ENCODE measurements at regions not wholly inside any gene's neighbourhood (a gene's known extent, or its start where the extent isn't known, plus 50 kb on each side); places are given as distances from the start of the nearest gene placed in this dataset.
A peak's percentile ranks its signal among the peaks of the same experiment; 100 is the strongest.

- no peak overlapping the region for H3K9ac ChIP-seq (replicated peaks in 1 of 4; ENCODE audit: extremely low read depth in 1 of 4, low read depth in 3 of 4, low read length in 3 of 4)
- H3K79me2 ChIP-seq (ENCODE audit: control insufficient read depth in 1 of 2, insufficient read depth in 2 of 2, low read length in 2 of 2): no peaks in the 10 kb centered on the region
- no peak overlapping the region for H2AFZ ChIP-seq (ENCODE audit: low read length)
- H4K8ac ChIP-seq (ENCODE audit: extremely low read depth, insufficient read depth, low read length): no peak overlapping the region
- H3K23me2 ChIP-seq (ENCODE audit: low read depth, low read length): no peaks in the 10 kb centered on the region
- no peaks in the 10 kb centered on the region for H3K27me3 ChIP-seq (replicated peaks in 1 of 4; ENCODE audit: control insufficient read depth in 3 of 4, extremely low read depth in 1 of 4, insufficient read depth in 3 of 4, low read length in 3 of 4)
- no peak overlapping the region for H2BK12ac ChIP-seq (ENCODE audit: low read depth, low read length)
- no peak overlapping the region for H3K4me3 ChIP-seq (ENCODE audit: extremely low read depth in 1 of 4, insufficient read depth in 2 of 4, low read depth in 3 of 4, low read length in 4 of 4)
- no peak overlapping the region for H2BK20ac ChIP-seq (ENCODE audit: low read length)
- no peaks in the 10 kb centered on the region for H3K36me3 ChIP-seq (ENCODE audit: control insufficient read depth in 2 of 4, insufficient read depth in 4 of 4, low read length in 3 of 4)
- H3K23ac ChIP-seq (ENCODE audit: insufficient read length): no peak overlapping the region
- no peaks in the 10 kb centered on the region for H3K79me1 ChIP-seq (ENCODE audit: low read depth, low read length)
- H3K9me3 ChIP-seq (ENCODE audit: insufficient read depth in 2 of 2, low read depth in 1 of 2, low read length in 1 of 2): no peaks in the 10 kb centered on the region
- no peak overlapping the region for H2BK120ac ChIP-seq (replicated peaks; ENCODE audit: low read depth, low read length)
- no peak overlapping the region for H4K91ac ChIP-seq (replicated peaks; ENCODE audit: insufficient read length, low read length)
- no peak overlapping the region for H3K18ac ChIP-seq (ENCODE audit: extremely low read depth, low read length)
- no peak overlapping the region for H3K27ac ChIP-seq (ENCODE audit: low read depth, low read length)
- no peak overlapping the region for H4K5ac ChIP-seq (ENCODE audit: insufficient read length, low read depth, low read length)
- H2AK5ac ChIP-seq (ENCODE audit: low read depth, low read length): no peak overlapping the region
- DNase-seq (ENCODE audit: low read depth in 1 of 2, low spot score in 2 of 2) (peak in 1 of 2 experiments; percentile 37), FAIRE-seq (no peak)
- POLR2A ChIA-PET (ENCODE audit: partially characterized antibody): no interaction called here
- H3K56ac ChIP-seq (replicated peaks; ENCODE audit: insufficient read length, low read depth, low read length): no peak overlapping the region
- no peak overlapping the region for H3K4ac ChIP-seq (replicated peaks; ENCODE audit: insufficient read length, low read depth, low read length)
- H3K4me1 ChIP-seq (replicated peaks in 1 of 4; ENCODE audit: control insufficient read depth in 3 of 4, insufficient read depth in 4 of 4, low read length in 3 of 4): no peaks in the 10 kb centered on the region
- CTCF ChIA-PET (ENCODE audit: partially characterized antibody): interaction anchor here (0.8 to 4.4 kb wide), 3 partner anchors 15 to 268 kb away, joined by 3 to 26 read pairs (median 3); no protein-coding TSS in a partner anchor
- H4K20me1 ChIP-seq (replicated peaks in 1 of 2; ENCODE audit: control insufficient read depth in 1 of 2, insufficient read depth in 2 of 2, low read length in 2 of 2): no peaks in the 10 kb centered on the region
- TF ChIP-seq CHD1 (IDR thresholded peaks at IDR 0.05; ENCODE audit: low read depth, low read length) (no peak), EP300 (IDR thresholded peaks at IDR 0.05; ENCODE audit: borderline replicate concordance in 1 of 2, low read depth in 2 of 2, low read length in 2 of 2) (no peak), POU5F1 (IDR thresholded peaks at IDR 0.05; ENCODE audit: low read depth, low read length) (no peak), KDM5A (IDR thresholded peaks at IDR 0.05; ENCODE audit: low read length) (no peak), CEBPB (IDR thresholded peaks at IDR 0.05; ENCODE audit: low read depth, low read length) (no peak), NANOG (IDR thresholded peaks at IDR 0.05; ENCODE audit: insufficient read depth, low read depth, low read length, poor library complexity, severe bottlenecking) (no peak), CREB1 (IDR thresholded peaks at IDR 0.05) (no peak), POLR2AphosphoS5 (IDR thresholded peaks at IDR 0.05; ENCODE audit: low read depth, low read length) (no peak), POLR2A (IDR thresholded peaks at IDR 0.05; ENCODE audit: control extremely low read depth in 1 of 2, low read depth in 2 of 2, low read length in 2 of 2) (no peak), SIN3A (conservative IDR thresholded peaks at IDR 0.05 in 1 of 2, IDR thresholded peaks at IDR 0.05 in 1 of 2; ENCODE audit: low read depth in 1 of 2, low read length in 2 of 2) (no peak), CBX8 (IDR thresholded peaks at IDR 0.05; ENCODE audit: borderline replicate concordance, low read depth, low read length) (no peak)
- H3K14ac ChIP-seq (ENCODE audit: insufficient read length): no peak overlapping the region
- no peak overlapping the region for H3K4me2 ChIP-seq (ENCODE audit: insufficient read depth in 1 of 2, low read depth in 2 of 2, low read length in 2 of 2)
- H2BK5ac ChIP-seq (ENCODE audit: low read depth, low read length): no peak overlapping the region
- WGBS, 2 experiments (ENCODE audit: extremely low coverage in 1 of 2, insufficient coverage in 1 of 2, insufficient read length in 1 of 2, insufficient replicate concordance in 2 of 2, low coverage in 1 of 2, low lambda C conversion rate in 2 of 2, missing lambda C conversion rate in 1 of 2): 95% methylated on average over 7 of the region's 8 CpGs; no CpG with 5 or more reads in 1 of the 2 experiments
- no peak overlapping the region for H2BK15ac ChIP-seq (ENCODE audit: low read length)
These were observed 432.8 kb upstream of the B3GAT1 start for GRCh38 chr11:134844838-134845237.
